ENCODE measurements at regions not wholly inside any gene's neighbourhood (a gene's known extent, or its start where the extent isn't known, plus 50 kb on each side); places are given as distances from the start of the nearest gene placed in this dataset.
A peak's percentile ranks its signal among the peaks of the same experiment; 100 is the strongest.

GRCh38 chr2:126494593-126494992, 161.4 kb upstream of the GYPC start:
- no peak for DNase-seq (ENCODE audit: low spot score)

GRCh38 chr2:126495189-126495588, 160.8 kb upstream of the GYPC start:
- DNase-seq (ENCODE audit: low spot score), result no peak

- no peak for DNase-seq (ENCODE audit: low spot score)
Measured at GRCh38 chr2:126496493-126496892, 159.5 kb upstream of the GYPC start.

GRCh38 chr2:126503476-126503875, 152.5 kb upstream of the GYPC start:
- DNase-seq (ENCODE audit: low spot score), result no peak

GRCh38 chr2:126504949-126505348, 151.0 kb upstream of the GYPC start:
- DNase-seq (ENCODE audit: low spot score), result no peak

GRCh38 chr2:126506786-126507185, 149.2 kb upstream of the GYPC start:
- no peak for DNase-seq (ENCODE audit: low spot score)

- DNase-seq (ENCODE audit: low spot score), result no peak
Measured at GRCh38 chr2:126507425-126507911, 148.5 kb upstream of the GYPC start.

GRCh38 chr2:126510356-126510755, 145.6 kb upstream of the GYPC start:
- DNase-seq (ENCODE audit: low spot score), result no peak

GRCh38 chr2:126510960-126511359, 145.0 kb upstream of the GYPC start:
- DNase-seq (ENCODE audit: low spot score), result no peak

- DNase-seq (ENCODE audit: low spot score), result no peak
Measured at GRCh38 chr2:126512026-126512425, 143.9 kb upstream of the GYPC start.

- no peak for DNase-seq (ENCODE audit: low spot score)
Measured at GRCh38 chr2:126513033-126513432, 142.9 kb upstream of the GYPC start.

- peak; percentile 11 for DNase-seq (ENCODE audit: low spot score)
Measured at GRCh38 chr2:126515471-126515870, 140.5 kb upstream of the GYPC start.

GRCh38 chr2:126518196-126518595, 137.8 kb upstream of the GYPC start:
- peak; percentile 24 for DNase-seq (ENCODE audit: low spot score)

GRCh38 chr2:126527836-126528490, 128.0 kb upstream of the GYPC start:
- DNase-seq (ENCODE audit: low spot score), result peak; percentile 63

- no peak for DNase-seq (ENCODE audit: low spot score)
Measured at GRCh38 chr2:126531029-126531428, 124.9 kb upstream of the GYPC start.

GRCh38 chr2:126534478-126534877, 121.5 kb upstream of the GYPC start:
- DNase-seq (ENCODE audit: low spot score), result no peak

- DNase-seq (ENCODE audit: low spot score), result no peak
Measured at GRCh38 chr2:126535408-126535807, 120.5 kb upstream of the GYPC start.

GRCh38 chr2:126536605-126537200, 119.3 kb upstream of the GYPC start:
- DNase-seq (ENCODE audit: low spot score), result no peak

- no peak for DNase-seq (ENCODE audit: low spot score)
Measured at GRCh38 chr2:126539101-126539500, 116.9 kb upstream of the GYPC start.

GRCh38 chr2:126542247-126542646, 113.7 kb upstream of the GYPC start:
- no peak for DNase-seq (ENCODE audit: low spot score)

- no peak for DNase-seq (ENCODE audit: low spot score)
Measured at GRCh38 chr2:126543081-126543480, 112.9 kb upstream of the GYPC start.

- DNase-seq (ENCODE audit: low spot score), result no peak
Measured at GRCh38 chr2:126558029-126558428, 97.9 kb upstream of the GYPC start.

- DNase-seq (ENCODE audit: low spot score), result no peak
Measured at GRCh38 chr2:126568734-126569133, 87.2 kb upstream of the GYPC start.

- DNase-seq (ENCODE audit: low spot score), result no peak
Measured at GRCh38 chr2:126571403-126571802, 84.6 kb upstream of the GYPC start.

Measured in ecto neural progenitor cell (in vitro differentiated cells).